H1 (cell line): ENCODE measurements at regions not wholly inside any gene's neighbourhood (a gene's known extent, or its start where the extent isn't known, plus 50 kb on each side); places are given as distances from the start of the nearest gene placed in this dataset.

Experiments used
- EP300 ChIP-seq, 2 experiments: IDR thresholded peaks; 1 replicate in 1 of 2; 2 replicates in 1 of 2; pipeline ENCODE4 v1.6.1; 2011 to 2012; ENCODE audit warnings: low read depth in 2 of 2, low read length in 2 of 2, mild to moderate bottlenecking in 2 of 2, borderline replicate concordance in 1 of 2, inconsistent platforms in 1 of 2, moderate library complexity in 1 of 2
- RBBP5 ChIP-seq: IDR thresholded peaks from 2 replicates; pipeline ENCODE4 v1.7.1; 2012; ENCODE audit warnings: low read depth, mild to moderate bottlenecking, inconsistent platforms, low read length, moderate library complexity, borderline replicate concordance
- SRF ChIP-seq: IDR thresholded peaks from 2 replicates; pipeline ENCODE4 v1.6.1; 2011; ENCODE audit warnings: mild to moderate bottlenecking, low read depth, low read length, moderate library complexity

DNA sequence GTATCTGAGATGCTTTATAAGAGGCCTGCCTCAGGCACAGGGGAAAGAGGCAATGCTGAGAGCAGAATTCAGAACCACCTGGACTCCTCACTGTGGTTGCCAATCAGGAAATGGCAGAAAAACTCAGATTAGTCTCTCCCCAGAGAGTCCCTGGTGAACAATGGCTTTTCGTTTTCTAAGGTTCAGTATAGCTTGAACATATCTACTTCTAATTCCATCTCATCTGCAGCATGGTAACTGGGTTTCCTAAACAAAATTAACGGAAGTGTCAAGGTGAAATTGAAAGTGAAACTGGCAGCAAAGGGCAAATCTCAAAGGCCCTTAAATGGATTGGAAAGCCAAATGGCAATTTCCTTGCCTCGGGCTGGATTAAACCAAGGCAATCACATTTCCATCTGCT, 480.2 kb upstream of the ACVR2A start (continued):
- TF ChIP-seq EP300 (IDR thresholded peaks at IDR 0.05; ENCODE audit: borderline replicate concordance in 1 of 2, low read depth in 2 of 2, low read length in 2 of 2) (no peak), SRF (no peak), RBBP5 (no peak)
